NCI-H526 treated with DMSO at 0.1 percent for 48 hours (cell line): ENCODE measurements at regions not wholly inside any gene's neighbourhood (a gene's known extent, or its start where the extent isn't known, plus 50 kb on each side); places are given as distances from the start of the nearest gene placed in this dataset.

Experiments
- DNase-seq: peaks from one replicate; lab custom pipeline; 2025; lab: John Stamatoyannopoulos, UW

DNA sequence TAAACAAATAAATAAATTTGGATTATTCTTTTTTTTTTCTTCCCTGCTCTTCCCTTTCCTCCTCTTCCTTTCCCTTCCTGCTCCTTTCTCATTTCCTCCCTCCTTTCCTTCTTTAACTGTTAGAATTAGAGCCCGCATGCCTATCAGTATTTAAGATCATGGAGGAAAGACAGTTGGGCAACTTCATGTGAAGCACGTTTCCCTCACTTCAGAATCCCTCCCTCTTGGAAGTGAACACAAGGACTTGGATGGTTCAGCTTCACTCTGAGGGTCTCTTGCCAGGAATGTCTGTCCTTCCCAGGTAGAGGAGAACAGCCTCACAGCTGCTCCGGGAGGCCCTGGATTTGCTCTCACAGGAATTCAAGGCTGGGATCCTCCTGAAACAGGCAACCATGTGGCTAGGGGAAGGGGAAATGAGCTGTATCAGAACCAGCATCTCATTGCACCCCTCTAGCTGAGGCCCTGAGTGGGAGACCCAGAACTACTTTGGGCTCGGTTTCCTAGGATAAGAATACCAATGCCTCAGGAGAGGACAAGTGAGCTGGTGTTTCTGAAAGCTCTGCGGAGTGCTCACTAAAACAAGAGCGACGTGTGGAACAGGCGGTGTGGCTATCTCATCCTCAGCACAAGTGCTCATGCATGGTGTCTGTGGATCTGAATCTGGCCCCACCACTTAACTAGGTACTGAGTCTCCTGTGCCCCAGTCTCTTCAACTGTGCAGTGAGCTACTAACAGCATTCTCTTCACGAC, 230.5 kb downstream of the MYCN start:
- DNase-seq, result no peak

DNA sequence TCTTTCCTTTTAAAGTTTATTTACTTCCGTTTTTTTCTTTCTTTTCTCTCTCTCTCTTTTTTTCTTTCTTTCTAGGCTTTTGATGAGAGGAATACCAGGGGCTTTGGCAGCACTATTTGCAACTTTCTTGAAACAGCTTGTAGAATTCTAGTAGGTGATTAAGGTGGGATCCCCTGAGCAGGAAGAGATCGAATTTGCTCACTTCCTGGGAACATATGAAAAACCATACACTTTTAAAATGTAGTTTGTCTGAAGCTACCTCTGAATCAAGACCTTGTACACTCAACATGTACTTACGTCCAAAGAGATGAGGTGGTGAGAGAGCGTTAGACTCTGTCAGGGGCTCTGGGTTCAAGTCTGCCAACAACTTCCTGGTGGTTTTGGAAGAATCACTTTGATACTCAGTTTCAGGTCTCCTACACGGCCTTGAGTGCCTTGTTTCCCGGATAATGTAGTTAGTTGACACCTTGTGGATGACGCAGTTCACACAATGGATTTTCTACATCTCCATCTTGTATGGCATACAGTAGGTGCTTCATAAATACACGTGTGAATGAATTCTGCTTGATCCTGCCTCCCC, 229.1 kb downstream of the MYCN start:
- no peak for DNase-seq

DNA sequence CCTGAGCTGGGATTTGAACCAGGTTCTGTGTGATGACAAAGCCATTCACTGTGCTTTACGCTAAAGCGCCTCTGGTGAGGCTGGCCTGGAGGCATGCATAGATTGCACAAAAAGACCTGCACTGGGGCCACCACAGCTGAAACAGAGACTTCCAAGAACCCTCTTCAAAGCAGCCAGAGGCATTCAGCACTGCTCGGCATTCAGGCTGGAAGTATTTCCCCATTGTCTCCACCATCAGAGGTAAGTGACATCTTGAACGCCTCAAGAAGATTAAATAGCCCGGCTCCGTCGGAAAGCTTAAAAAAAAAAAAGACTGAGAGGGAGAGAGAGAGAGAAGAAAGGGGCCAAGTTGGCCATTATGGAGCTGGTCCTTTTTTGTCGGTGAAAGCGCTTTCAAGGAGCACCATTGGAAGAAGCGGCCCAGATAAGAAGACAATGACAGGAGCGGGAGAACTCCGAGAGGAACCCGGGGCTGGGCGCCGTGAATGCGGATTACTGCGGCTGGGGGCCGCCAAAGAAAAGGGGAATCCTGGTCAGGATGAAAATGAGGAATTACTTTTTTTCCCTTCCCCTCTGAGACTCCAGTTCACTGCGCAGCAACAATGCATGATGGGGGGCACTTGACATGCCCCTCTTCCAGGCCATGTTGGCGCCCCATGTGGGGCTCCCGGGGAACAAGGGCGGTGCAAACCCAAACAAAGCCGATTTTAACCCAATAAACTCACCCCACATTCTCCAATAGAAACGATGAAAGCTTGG, 228.3 kb downstream of the MYCN start:
- no peak for DNase-seq

DNA sequence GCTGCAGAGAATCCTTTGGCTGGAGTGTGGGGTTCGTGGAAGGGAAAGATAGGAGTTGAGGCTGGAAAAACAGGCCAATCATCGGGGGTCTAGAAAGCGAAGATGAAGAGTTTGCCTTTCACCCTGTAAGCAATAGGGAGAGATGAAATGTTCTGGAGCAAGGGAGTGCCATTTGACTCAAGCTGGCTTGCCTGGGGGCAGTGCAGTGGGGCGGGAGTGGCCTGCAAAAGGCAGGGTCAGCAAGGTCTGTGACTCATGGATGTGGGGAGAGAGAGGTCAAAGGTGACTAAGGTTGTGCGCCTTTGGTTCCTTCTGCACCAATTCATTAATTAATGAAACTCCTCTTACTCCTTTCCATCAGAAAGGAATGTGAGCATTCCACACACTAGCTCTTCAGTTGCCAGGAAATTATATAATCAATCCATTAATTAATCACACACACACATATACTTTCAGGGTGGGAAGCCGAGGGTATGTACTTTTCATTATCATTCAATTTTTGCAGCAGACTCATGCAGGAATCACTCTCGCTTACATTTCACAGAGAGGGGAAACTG, 227.6 kb downstream of the MYCN start:
- no peak for DNase-seq

- DNase-seq, result no peak
Measured at GRCh38 chr2:16167451-16167861, 227.1 kb downstream of the MYCN start.

DNA sequence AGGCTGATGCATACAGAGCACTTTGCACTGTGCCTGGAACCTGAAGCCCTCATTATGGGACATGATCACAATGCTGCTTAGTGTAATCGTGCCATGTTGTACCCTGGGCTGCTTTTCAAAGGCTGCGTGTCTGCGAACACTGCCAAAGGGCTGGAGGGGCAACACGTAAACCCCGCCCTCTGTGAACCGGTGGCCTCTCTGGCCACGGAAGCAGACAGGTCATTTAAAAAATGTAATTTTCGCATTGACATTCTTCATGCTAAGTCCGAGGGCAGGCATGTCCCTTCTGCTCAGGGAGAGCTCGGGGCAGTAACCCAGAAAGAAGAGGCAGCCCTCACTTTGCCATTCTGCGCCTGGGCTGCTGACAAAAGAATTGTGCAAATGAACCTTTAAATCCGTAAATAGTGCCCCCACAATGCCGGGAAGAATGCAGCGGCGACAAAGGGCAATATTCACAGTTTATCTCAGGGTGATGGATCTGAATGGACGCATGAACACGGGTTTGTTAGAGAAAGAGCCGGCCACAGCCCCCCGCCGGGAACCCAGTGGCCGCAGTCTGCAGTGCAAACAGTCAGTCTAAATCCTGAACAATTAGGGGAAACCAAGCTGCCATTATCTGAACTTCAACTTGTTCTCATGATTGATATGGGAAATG, 226.1 kb downstream of the MYCN start:
- DNase-seq, result no peak

- DNase-seq, result no peak
Measured at GRCh38 chr2:16165518-16166326, 225.4 kb downstream of the MYCN start.

GRCh38 chr2:16162491-16163040, 222.2 kb downstream of the MYCN start:
- DNase-seq, result no peak

DNA sequence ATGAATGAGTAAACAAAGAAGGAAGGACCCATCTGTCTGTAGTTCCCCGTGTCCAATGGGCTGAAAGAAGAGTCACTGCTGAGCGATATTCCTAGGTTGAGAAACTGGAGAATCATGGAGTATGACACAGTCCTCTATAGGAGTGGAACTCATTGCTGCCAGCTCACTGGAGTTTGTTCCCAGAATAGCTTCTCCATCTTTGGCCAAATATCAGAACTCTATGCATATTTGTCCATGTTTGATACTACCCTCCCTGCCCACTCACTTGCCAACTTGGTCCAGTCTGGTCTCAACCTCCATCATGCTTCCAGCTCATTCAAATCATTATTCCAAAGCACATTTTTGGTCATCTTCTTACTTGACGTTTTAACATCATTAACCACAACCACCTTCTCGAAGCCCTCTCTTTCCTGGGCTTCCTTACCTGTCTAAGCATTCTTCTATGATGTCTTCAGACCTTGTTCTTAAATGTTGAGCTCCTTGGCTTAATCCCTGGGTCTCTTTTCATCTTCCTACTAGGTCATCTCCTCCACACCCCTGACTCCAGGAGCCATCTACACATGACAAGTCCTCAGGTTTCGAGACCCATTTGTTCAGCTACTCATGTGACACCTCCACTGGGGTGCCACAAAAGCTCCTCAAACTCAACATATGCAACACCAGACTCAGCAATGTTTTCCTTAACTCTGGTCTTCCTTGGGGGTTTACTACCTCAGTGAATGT, 221.6 kb downstream of the MYCN start:
- DNase-seq, result no peak

GRCh38 chr2:16161085-16161565, 220.8 kb downstream of the MYCN start:
- no peak for DNase-seq

- DNase-seq, result no peak
Measured at GRCh38 chr2:16160281-16161084, 220.1 kb downstream of the MYCN start.

- DNase-seq, result no peak
Measured at GRCh38 chr2:16156411-16156810, 216.1 kb downstream of the MYCN start.

GRCh38 chr2:16155766-16156165, 215.4 kb downstream of the MYCN start:
- no peak for DNase-seq

DNA sequence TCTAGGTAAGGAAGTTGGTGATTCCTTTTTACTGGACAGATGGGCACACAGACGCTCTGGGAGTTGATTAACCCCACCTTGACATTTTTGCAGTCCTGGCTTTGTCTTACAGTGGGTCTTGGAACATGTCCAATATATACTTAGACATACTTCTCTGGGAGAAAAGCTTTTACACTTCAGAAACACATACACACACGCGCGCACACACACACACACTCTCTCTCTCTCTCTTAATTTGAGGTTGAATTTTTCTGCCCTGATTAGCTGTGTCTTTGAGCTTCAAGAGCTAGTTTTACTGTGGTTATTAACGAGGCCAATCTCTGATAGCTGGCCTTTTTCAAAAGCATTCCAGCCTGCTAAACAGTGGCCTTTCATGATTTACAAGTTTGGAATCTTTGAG, 215.0 kb downstream of the MYCN start:
- no peak for DNase-seq

DNA sequence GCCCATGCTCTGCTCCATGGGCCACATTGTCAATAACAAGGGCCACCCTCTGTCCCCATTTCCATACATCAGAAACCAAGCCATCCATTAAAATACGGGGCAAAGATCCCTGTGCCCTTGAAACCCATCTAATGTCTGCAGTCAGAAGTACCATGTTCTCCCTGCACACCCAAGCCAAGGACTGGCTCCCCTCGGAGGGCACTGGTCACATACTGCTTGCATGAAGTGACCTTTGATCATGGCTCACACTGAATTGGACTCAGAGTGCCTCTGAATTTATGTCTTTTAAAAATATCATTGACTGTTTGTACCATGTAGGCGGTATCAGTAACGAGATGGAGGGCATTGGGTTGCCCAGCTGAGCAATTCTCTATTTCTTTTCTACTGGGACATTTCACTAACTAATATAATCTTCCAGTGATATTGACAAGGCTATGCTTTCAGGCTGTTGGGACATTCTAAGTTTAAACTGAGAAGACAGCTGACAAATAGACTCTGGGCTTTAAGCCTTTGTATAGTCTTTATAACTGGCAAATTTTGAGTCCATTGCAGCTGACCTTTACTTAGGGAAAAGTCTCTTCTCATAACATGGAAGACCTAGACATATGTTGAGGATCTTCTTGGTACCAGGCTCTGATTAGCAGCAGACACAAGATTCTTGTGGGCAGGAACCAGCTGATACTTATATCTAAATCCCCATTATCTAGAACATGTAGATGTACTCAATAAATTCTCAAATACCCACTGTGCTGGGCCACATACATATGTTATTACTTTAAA, 214.3 kb downstream of the MYCN start:
- no peak for DNase-seq

DNA sequence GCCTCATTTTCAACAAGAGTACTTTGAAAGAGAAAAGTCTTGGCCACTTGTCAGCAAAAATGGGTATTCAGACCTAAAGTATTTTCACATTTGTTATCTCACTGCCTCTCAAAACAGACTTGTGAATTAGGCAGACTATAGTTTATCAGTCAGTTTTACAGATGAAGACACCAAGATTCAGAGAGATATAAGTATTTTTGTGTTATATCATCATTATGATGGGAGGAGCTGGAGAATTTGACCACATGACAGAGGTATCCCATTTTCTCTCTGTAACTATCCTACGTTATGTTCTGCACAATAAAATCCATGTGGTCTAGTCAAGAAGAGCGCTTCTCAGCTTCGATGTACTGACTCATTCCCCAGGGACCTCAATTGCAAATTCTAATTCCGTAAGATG, 213.7 kb downstream of the MYCN start:
- no peak for DNase-seq

DNA sequence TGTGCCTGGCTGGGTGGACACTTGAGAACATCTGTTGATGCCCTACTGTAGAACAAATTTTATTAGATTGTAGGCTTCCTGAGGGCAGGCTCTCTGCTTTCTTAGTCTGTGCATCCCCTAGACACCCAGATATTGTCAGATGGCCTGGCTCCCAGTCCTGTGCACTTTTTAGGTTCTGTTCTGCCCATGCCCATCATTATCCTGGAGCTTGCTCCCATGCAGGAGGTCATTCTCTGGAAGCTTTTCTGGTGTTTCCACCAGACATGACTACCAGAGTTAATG, 213.3 kb downstream of the MYCN start:
- no peak for DNase-seq

- DNase-seq, result no peak
Measured at GRCh38 chr2:16152928-16153753, 212.8 kb downstream of the MYCN start.
